Hepatic stellate cell (primary cell): ENCODE measurements at regions not wholly inside any gene's neighbourhood (a gene's known extent, or its start where the extent isn't known, plus 50 kb on each side); places are given as distances from the start of the nearest gene placed in this dataset.

ENCODE experiments used
- DNase-seq: peaks from one replicate; pipeline ENCODE4 v3.0.0; 2011; ENCODE audit warnings: low spot score

DNA sequence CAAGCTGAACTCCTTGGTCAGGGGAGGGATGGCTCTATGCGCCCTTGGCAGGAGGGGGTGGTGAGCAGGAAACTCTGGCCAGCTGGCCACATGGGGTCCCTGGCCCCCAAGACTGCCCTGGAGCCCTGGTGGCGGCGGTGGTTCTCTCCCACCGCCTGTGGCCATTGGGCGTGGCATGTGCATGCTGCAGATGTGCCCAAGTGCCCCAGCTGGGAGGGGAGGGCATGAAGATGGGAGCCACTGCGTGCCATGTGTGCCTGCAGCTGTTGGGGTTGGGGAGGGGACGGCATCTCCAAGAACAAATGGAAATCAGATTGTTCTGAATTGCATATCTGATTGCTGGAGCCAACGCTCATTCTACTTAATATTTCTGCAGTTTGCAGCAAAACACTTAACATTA is 115.7 kb upstream of the IGF1 start:
- DNase-seq = no peak

DNA sequence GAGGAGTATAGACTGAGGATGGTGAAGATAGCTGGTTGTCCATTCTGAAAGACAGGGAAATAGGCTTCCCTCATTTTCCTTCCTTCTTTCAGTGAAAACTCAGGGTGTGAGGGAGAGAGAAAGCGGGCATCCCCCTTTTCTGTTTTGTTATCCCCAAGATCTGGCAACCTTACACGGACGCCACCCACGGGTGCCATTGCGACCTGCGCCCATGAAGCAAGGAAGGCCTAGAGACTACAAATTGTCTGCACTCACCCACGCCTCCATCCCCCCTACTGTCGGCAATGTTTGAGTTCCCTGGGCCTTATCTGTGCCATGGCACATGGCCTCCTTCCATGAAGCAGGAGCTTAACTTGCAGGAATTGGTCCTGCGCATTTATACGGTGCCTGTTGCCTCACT is 115.0 kb upstream of the IGF1 start:
- no peak for DNase-seq

DNA sequence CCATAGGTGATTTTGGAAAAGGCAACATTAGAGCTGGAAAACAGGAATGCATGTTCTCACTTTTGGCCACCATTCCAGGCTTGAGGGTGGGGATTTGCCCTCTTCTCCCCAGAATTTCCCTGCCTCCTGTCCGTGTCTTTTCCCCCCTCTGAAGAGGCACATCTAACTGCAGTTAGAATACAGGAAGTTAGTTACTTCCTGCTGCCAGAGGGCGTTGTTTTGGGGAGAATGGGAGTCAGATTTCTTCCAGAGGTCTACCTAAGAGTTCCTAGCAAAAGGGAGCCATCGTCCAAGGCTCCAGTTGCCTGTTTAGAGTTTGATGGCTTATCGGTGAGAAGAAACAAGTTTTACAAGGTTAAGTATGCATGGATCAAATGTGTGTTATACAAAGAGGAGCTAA is 112.8 kb upstream of the IGF1 start:
- no peak for DNase-seq

DNA sequence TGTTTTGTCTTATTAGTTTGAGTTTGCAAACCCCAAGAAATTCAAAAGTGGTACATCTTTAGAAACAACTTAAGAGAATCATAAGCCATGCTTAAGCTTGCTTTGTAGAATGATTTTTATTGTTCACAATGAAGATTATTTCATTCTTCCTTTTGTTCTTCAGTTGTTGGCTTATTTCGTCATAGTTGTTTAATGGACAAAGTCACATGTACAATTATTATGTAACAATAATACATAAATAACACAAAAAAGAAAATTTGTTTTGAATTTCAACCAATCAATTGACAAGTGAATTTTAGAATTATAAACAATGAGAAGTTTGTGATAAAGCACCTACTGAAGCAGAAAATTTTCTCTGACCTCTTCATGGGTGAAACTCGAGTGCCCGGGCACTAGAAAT is 111.8 kb upstream of the IGF1 start:
- DNase-seq = no peak

DNA sequence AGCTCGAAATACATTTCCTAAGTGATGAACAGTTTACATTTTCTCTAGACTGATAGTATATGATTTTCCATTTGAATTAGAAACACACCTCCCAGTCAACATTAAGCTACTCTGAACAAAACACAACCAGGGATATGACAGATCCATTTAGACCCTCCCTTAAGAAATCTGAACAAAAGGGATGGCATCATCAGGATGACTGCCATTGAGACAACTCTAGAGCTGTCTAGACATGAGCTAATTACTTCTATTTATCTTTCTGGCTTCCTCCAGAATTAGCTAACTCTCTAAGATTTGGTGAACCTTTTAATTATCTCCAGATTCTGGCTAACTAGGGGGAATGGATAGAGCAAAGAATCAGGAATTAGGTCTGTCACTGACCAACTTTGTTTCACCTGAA is 92.9 kb upstream of the IGF1 start:
- DNase-seq = no peak

DNA sequence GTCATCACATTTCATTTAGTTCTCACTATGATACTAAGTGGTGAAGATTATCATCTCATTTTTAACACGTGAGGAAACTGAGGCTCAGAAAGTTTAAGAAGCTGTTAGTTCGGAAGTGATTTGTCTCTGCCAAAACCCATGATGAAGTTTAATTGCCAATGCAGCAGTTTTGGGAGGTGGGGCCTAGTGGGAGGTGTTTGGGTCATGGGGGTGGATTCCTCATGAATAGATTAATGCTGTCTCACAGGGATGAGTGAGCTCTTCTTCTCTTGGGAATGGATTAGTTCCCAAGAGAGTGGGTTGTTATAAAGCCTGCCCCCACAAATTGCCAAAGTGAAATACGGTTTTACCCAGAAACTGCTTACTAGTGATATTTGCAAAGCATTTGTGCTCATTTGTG is 91.5 kb upstream of the IGF1 start:
- no peak for DNase-seq

DNA sequence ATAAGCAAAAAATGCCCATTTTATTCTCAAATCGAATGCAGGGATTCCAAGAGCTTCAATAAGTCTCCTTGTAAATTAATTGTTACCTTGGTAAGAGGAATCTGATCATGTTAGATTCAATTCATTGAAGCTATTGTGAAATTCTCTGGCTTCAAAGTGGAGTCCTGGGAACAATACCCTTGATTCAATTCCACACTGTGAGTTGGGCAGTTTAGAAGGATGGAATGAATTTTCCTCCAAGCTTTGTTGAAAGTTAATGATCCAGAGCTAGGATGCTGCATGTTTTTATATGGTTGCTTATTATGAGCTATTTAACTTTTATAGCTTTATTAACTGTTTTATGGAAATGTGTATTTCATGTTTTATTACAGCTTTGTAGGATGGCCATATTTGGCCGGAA is 89.9 kb upstream of the IGF1 start:
- no peak for DNase-seq

DNA sequence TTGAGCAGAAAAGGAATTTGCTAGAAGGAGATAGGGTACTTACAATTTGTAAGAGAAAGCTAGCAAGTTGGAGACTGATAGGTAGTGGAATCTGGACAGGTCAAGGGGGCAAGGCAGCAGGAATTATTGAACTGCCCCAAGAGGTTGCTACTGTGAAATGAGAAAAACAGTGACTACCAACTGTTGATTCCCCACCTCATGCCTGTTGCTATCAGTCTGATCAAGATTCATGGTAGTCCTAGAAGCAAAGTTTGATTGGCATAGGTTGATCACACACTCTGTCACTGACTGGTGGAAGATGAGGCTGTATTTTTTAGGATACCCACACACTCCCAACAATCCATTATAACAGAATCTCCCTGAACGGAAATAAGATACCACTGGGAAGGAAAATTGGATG is 89.4 kb upstream of the IGF1 start:
- DNase-seq = no peak

DNA sequence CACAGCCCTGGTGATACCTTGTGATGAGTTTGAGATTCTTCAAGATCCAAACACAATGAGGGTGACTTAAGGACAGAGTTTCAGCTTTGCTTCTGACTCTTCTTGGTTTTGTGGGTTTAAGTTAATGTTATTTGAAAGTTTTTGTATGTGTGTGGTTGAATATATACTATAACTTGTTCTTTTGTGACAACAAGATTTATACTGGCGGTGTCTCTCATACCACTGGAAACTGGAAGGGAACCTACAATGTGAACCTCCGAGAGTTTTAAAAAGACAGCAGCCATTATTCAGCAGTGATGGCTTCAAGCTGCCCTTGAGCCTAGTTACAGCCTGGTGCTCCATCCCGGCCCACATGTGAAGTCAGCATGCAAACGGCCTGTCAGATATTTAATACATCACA is 87.9 kb upstream of the IGF1 start:
- DNase-seq = no peak

DNA sequence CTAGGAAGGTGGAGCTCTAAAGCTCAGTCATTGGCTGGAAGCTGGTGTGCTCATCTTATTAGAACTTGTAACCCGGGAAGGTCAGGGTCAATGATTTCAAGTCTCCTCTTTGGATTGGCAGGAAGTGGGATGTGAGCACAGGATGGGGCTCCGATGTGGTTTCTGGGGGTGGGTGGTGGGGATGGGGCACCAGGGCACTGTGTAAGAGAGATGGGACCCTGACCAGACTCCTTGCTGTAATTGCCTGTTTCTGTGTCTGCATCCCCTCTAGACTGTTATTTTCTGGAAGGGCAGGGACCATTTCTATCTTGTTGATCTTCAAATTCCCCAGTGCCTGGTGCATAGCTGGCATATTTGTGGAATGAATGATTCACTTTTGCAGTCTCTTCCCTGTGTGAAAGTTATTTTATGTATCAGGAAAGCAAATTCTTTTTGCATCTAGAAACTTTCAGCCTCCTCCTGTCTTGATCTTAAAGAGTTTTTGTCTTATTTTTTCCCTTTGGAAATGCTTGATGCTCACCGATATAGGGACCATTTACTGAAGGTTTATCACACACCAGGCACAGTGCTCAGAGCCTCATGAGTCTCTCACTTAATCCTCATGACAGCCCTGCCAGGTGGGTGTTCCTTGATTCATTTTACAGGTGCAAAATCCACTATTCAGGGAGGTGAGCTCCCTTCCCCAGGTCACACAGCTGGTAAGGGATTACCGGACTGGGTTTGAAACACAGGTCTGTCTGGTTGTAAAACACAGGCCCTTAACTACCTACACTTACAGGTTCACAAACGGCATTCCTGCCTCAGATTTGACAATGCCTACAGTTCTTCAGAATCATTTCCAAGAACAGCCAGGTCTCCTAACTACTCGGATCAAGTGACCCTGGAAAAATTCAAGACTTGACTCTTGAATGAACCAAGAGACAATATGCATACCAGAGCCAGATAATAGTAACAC is 86.9 kb upstream of the IGF1 start:
- peak; percentile 20 for DNase-seq

DNA sequence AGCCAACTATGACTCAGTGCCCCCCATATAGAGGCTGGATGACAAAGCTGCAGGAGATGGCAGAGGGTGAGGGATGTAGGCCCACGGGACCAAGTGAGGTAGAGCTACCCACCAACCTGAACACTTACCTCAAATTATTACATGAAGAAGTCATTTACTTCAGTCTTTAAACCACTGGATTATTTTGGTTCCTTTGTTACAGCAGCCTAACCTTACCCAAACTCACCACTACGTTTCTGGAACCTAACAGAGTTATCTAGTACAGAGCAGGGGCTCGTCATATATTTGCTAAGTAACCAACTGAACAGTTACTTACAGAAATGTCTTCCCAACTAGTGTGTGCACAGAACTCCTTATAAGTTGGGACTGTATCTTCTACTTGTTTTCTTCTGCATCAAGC is 85.2 kb upstream of the IGF1 start:
- DNase-seq = no peak

DNA sequence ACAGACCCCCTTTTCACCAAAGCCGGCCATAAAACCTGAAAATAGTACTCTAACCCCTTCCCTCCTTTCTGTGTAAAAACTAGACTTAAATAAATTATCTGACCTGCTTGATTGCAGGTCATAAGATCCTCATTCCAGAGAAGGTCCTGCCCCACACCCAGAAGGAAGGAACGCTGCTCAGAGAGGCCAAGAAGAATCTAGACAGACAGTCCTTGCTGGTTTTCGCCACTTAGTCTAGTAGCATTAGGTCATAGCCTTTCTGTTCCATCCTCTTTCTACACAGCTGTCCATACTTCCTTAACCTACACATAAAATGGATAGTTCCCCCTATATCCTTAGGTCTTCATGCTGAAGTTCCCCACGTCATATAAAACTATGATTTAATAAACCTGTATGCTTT is 83.7 kb upstream of the IGF1 start:
- DNase-seq = no peak

DNA sequence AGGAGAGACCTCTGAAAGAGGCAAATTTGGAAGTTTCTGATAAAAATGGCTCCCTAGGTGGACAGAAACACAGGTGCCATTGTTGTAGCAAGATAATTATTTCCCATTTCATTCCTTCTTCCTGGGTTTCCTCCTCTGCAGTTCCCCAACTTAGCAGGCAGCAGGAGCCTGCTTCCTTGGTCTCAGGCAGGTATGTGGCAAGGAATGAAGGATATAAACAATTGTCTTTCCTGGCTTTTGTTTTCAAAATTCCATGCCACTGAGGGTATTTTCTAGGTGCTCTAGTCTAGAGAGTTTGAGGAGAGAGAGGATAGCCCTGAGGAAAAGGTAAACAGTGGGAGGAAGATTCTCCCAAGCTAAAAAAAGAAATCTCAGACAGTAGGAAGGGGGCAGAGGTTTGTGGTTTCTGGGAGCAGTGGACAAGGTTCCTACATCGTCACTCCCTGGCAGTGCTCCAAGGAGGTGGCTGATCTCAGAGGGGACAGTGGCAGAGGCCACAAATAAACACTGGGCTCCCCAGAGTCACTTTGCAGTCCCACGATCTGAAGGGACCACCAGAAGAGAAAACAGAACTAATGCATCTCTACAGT is 82.6 kb upstream of the IGF1 start:
- DNase-seq = no peak

DNA sequence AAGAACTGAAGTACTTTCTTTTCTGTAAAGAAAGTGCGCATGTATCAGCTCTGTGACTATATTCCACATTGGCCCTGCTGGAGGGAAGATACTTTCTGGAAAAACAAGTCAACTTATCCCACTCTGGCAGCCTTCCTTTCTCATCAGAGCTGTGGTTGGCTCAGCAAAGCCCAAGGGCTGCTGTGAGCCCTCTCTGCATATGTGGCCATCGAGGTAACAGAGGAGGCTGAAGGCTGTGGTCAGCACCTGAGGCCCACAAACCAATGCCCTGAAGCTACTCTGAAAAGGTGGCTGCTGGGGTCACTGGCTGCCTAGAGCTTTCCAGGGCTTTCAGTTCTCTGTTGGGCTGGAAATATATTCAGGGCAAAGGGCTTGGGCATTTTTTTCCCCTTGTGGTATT is 70.8 kb upstream of the IGF1 start:
- DNase-seq = no peak

DNA sequence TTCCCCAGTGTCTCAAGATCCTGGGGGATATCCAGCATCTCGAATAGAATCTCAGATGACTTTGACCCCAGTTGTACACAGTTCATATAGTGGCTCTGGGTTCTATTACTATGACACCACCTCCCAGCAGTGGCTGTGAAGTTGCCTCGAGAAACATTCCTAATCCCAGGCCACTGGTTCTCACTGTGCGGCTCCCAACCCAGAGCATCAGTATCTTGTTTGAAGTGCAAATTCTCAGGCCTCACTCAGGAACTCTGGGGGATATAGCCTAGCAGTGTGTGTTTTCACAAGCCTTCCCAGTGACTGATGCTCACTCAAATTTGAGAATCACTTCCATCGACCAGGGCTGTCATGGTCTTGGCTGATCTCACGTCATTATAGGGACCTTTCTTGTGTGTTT is 69.3 kb upstream of the IGF1 start:
- no peak for DNase-seq

DNA sequence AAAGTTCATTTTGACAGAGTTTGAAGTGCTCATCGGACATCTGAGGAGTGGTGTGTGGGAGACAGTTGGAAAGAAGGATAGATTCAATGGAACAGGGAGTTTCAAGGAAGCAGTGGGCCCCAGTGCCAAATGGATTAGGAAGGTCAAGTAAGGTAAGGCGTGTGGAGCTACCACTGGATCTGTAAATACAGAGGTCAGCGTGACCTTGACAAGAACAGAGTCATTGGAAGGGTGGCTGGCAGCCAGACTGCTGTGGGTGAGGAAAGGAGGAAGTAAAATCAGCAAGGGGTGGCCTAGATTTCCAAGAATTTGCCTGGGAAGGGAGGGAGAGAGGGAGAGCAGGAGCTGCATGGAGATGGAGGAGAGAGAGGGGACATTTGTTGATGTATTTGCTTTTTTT is 68.2 kb upstream of the IGF1 start:
- DNase-seq = no peak

DNA sequence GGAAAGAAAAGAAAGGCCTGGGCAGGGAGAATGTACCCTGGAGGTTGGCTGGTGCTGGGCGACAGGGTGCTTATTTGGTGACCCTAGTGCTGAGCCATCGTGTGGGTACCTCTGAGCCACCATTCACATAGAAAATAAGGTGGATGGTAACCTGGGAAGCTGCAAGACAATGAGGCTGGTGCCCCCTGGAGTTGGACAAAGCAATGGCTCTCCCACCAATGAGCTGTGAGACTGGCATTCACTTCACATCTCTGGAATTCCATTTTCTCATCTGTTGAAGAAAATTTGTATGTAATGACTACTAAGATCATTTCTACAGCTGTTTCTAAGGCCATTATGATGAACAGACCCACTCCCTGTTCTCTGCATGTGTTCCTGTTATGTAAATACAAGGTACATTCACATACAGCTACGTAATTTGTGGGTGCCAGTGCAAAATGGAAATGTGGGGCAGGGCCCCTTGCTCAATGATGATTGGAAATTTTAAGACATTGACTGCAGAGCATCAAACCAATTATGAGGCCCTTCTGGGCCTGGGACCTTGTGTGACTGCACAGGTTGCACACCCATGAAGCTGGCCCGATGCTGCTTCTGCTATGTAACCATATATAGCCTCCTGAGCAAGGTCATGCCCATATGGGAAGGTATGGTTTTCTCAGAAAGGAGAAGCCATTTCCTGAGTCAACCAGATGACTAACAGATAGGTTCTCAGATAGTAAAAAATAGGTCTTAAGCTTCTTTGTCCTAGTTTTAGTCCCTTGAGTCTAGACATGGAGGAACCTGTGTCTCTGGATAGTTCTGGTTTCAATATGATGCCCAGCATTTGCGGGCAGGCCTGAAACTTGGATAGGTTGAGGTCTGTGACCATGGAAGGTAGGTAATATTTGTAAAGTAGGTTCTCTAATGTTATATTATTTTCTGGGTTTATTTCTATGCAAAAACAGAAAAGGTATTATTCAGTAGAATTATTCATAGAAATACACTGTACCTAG is 63.4 kb upstream of the IGF1 start:
- no peak for DNase-seq

DNA sequence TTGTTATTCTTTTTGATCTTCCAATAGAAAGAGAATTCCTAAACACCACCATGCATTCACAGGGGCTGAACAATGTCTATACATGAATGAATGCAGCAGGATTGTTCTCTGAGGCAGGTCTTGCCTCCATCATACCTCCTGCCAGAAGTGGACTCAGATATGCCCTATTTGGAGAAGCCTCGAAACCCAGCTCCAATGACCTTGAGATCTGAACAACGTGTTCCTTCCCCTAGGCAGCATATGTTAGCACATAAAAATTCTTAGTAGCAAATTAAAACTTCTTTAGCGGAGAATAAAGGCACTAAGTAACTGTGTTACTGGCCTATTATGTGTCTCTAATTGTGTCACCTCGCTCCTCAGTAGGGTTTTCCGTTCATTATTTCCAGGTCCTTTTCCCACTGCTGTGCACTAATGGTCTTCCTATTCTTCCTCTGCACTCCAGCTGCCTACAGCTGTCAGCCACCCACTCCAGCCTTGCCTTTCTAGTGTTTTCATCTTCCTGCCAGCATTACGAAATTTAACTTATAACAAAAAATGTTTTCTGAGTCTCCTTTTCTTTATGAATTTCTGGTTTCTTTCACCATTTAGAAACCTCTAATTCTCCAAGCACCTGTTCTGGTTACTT is 62.6 kb upstream of the IGF1 start:
- DNase-seq = no peak

DNA sequence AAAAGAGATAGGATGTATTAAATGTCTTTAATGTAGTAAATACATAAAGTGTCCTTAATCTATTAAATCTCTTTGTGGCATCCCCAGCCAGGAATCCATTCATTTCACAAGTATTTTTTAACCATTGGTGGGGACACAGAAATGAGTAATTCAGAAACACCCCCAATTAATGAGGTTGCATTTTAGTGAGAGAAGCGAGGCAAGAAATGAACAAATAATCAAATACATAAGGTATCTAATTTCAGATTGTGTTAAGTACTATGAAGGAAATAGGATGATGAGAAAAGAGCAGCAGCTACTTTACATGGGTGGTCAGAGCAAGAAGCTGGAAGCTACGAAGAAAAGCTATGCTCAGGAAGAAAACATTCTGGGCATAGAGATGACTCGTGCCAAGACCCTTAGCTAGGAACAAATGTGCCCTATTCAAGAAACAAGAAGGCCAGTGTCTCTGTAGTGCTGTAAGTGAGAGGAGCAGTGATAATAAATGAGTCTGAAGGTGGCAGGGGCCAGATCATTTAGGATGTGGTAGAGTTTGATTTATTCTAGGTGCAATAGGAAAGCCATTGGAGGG is 60.5 kb upstream of the IGF1 start:
- DNase-seq = no peak

DNA sequence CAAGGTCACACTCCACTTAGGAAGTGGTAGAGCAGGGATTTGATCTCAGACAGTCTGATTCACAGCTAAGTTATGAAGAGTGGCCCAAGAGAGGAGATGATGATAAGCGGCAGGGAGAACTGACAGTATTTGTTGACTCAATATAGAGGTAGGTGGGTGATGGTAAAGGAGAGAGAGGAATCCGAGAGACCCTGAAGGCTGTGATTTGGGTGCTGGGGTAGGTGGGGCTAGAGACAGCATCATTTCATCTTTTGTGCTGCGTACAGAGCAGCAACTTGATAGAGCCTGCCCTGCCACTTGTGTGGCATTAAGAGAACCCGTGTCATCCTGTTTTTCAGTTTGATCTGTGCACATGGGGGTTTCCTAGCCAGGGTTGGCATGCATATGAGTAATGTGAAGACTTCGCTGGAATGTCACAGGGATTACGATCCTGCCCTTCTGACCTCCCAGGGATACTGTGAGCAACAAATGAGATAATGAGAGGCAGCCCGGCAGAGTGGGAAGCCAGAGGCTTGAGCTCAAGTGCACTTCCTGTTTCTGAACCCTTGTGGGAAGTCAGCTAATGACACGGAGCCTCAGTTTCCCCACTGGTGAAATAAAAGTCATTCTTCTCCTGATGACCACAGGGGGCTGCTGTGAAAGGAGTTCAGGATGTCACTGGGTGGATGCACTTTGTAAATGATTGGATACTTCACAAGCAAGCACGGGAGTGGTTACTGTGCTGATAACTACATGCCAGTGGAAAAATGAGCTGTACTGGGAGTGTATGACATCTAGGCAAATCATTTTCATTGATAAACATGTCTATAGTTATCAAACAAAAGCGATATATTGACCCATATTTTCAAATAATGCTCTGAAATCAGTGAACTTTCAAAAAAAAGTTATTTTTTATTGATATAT is 59.5 kb upstream of the IGF1 start:
- DNase-seq = peak; percentile 26

DNA sequence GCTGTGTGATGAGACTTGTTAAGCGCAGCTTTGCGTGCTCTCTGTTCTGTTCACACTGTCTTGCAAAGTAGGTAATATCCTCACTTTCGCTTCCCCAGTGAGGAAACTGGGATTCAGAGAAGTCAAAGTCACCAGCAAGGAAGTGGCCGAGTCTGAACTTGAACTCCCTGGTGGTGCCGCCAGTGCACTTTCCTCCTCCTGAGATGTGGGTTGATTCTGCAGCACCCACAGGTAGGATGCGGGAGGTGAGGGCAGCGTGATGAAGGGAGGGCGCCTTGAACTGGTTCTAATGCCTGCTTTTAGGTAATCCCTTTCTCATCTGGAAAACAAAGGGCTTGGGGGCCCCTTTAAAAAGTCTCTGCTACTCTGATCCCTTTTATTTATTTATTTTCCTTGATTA is 54.9 kb upstream of the IGF1 start:
- DNase-seq = no peak
